ENCODE measurements at regions not wholly inside any gene's neighbourhood (a gene's known extent, or its start where the extent isn't known, plus 50 kb on each side); places are given as distances from the start of the nearest gene placed in this dataset.

DNA sequence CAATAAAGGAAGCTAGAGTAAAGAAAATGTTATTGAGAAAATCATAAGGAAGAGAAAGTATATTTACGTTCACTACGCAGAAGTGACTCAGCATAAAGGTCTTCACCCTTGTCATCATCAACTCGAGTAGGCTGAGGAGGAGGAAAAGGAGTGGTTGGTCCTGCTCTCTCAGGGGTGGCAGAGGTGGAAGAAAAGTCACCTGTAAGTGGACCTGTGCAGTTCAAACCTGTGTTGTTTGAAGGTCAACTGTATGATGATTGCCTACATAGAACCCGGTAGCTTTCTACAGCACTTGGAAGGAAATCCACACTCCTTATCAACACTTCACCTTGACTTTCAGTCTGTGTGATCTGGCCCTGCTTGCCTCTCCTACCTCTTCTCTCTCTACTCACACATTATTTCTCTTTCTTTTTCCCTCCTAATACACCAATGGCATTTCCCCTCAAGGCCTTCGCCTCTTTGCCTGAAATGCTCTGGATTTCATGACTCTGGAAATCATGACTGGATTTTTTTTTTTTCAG is 109.3 kb upstream of the CPEB4 start:
- TF ChIP-seq MAFK (IDR thresholded peaks at IDR 0.05; ENCODE audit: low read depth, low read length) (peak; percentile 48; the same call in 1 of the 2 replicates), RFX5 (IDR thresholded peaks at IDR 0.05; ENCODE audit: low read depth, low read length) (no peak), CEBPB (IDR thresholded peaks at IDR 0.05; ENCODE audit: low read depth, low read length) (no peak)
- TF ChIP-seq, protein P1, sequence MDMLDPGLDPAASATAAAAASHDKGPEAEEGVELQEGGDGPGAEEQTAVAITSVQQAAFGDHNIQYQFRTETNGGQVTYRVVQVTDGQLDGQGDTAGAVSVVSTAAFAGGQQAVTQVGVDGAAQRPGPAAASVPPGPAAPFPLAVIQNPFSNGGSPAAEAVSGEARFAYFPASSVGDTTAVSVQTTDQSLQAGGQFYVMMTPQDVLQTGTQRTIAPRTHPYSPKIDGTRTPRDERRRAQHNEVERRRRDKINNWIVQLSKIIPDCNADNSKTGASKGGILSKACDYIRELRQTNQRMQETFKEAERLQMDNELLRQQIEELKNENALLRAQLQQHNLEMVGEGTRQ (IDR thresholded peaks at IDR 0.05; ENCODE audit: low read depth, low read length): no peak
- TF ChIP-seq, protein P2, sequence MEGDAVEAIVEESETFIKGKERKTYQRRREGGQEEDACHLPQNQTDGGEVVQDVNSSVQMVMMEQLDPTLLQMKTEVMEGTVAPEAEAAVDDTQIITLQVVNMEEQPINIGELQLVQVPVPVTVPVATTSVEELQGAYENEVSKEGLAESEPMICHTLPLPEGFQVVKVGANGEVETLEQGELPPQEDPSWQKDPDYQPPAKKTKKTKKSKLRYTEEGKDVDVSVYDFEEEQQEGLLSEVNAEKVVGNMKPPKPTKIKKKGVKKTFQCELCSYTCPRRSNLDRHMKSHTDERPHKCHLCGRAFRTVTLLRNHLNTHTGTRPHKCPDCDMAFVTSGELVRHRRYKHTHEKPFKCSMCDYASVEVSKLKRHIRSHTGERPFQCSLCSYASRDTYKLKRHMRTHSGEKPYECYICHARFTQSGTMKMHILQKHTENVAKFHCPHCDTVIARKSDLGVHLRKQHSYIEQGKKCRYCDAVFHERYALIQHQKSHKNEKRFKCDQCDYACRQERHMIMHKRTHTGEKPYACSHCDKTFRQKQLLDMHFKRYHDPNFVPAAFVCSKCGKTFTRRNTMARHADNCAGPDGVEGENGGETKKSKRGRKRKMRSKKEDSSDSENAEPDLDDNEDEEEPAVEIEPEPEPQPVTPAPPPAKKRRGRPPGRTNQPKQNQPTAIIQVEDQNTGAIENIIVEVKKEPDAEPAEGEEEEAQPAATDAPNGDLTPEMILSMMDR (conservative IDR thresholded peaks at IDR 0.05; ENCODE audit: low read depth, low read length): no peak
